HG02642 (cell line): ENCODE measurements at regions not wholly inside any gene's neighbourhood (a gene's known extent, or its start where the extent isn't known, plus 50 kb on each side); places are given as distances from the start of the nearest gene placed in this dataset.

ENCODE experiments used
- ATAC-seq: cut with Tn5 transposase; IDR thresholded peaks from one replicate; pipeline ENCODE4 v1.9.1; 2021; ENCODE audit warnings: mild to moderate bottlenecking; ENCODE audit not compliant: unreplicated experiment, poor library complexity

DNA sequence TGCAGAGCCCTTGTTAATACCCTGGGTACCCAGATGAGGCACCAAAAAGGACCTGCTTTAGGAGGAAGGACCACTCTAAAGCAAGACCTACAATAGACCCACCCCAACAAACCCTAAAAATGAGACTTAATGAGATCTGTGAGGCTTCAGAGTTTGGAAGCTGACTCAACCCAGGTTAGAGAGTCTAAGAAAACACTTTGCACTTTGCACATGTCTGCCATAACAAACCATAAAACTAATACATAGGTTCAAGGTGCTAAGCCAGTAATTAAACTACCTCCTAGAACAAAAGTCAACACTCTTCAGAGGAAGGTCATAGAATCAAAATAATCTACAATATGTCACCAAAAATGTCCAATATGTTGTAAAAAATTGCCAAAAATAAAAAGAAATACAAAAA, 124.7 kb upstream of the C1orf21 start:
- no peak for ATAC-seq

DNA sequence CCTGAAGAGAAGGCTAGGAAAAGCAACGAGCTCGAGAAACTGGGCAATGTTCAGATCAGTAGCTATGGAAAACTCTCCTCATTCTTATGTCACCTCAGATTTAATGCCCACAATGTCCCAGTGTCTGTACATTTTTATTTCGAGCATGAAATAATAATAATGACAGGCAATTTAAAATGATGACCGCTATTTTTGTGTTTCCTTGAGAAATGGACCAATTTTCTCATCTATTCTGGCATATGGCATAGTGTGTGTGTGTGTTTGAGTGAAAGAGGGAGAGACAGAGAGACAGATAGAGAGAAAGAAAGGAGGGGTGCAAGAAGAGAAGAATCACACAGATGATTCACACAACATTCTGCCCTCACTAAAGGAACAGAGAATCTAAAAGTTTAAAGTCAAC, 119.1 kb upstream of the C1orf21 start:
- no peak for ATAC-seq

DNA sequence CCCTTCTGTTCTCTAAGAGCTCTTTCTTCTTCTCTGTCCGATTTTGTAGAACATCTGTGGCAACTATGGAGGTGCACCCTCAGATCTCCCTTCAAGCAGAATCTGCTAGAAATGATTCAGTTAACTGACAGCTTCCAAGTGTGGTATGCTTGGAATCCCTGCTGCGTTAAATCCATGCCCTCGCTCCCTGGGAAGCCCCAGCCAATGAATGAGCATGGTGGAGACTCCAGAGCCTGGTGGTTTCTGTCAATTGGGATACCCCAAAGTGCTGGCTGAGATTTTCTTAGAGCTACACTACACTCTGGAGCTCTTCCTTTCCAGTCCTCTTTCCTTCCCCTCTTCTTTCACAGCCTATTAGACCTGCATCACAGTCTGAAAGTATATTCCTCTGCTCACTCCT, 116.3 kb upstream of the C1orf21 start:
- ATAC-seq = no peak

DNA sequence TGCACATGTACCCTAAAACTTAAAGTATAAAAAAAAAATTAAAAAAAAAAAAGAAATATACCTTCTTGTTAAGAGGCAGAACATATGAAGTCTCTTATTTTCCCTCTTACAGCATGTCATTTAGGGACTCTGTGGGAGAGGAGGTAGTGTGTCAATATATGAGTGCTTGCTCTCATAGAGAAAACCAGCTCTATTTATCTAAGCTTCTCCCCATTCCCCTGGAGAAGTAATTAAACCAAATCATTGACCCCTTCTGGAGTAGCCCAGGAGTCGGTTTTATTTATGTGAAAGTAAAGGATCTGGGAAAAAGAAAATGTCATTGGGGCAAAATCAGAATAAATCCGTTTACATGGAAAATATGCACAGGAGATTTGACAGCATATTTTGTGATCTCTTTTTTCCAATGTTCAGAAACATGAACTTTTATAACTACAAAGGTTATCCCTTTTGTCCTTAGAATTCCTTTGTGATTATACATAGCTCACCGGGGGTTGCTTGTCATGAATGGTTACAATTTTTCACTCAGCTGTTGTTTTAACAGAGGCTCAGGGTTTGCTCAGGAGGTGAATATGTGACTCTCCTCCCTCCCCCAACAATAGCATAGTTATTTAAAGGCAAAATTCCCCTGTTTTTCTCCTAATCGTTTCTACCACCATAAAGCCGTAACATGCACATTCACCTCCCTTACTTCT, 114.5 kb upstream of the C1orf21 start:
- ATAC-seq = no peak

DNA sequence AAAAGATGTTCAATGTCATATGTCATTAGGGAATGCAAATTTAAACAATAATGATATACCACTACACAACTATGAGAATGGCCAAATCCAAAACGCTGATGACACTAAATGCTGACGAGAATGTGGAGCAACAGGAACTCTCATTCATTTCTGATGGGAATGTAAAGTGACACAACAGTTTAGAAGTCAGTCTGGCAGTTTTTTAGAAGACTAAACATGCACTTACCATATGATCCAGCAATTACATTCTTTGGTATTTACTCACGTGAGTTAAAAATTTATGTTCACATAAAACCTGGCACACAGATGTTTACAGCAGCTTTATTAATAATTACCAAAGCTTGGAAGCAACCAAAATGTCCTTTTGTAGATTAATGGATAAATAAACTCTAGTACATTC, 110.4 kb upstream of the C1orf21 start:
- ATAC-seq = no peak

DNA sequence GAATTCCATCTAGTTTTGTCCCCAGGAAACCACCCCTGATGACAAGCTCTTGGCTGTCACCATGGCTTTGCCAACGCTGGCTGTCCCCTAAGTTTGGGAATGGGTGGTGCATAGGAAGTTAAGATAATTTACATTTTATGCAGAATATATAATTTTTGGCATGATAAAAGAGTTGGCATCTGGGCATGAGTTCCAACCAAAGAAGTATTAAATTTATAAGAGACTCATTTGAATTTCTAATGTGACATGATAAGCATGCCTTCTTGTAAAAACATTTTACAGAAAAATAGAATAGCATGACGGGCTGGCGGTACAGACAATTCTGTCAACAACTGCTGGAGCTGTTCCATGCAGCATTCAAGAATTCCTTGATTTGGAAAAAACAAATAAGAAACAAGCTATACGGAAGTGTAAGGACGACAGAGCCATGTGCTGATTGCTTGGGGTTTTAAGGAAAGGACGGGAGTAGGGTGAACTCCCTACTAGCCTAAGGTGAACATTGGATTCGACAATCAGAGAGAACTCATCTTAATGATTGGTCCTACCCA, 106.8 kb upstream of the C1orf21 start:
- no peak for ATAC-seq

DNA sequence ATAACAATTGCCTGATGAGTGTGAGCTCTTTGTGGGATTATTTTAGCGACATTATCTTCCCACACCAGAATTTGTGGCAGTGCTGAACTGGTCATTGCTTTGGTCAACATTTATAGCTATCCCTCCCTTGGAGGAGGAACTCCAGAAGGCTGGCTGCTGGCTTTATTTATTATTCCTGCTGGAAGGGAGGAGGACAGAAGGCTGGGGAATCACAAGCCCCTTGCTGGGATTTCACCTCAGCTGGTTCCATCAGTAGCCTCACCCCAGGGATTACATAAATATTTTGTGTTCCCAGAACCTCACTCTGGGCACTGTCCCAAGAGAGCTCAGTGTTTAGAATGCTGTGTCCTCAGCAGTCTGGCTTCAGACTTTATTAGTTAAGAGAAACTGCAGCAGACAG, 102.8 kb upstream of the C1orf21 start:
- ATAC-seq = no peak

DNA sequence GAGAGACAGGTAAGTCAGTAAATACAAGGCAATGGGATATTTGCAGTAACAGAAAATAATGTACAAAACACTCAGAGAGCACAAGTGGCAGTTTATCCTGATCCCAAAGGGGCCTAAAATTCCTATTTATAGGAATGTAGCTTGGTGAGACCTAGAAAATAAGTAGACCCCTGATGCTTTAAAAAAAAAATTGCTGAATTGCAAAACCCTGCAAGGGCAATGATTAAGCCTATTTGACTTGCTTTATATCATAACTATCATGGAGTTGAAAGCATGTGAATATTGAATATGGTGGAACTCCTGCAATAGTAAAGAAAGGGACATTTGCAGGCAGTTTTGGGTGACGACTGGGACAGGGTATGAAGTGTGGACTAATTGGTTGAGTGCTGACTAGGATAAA, 101.9 kb upstream of the C1orf21 start:
- no peak for ATAC-seq

DNA sequence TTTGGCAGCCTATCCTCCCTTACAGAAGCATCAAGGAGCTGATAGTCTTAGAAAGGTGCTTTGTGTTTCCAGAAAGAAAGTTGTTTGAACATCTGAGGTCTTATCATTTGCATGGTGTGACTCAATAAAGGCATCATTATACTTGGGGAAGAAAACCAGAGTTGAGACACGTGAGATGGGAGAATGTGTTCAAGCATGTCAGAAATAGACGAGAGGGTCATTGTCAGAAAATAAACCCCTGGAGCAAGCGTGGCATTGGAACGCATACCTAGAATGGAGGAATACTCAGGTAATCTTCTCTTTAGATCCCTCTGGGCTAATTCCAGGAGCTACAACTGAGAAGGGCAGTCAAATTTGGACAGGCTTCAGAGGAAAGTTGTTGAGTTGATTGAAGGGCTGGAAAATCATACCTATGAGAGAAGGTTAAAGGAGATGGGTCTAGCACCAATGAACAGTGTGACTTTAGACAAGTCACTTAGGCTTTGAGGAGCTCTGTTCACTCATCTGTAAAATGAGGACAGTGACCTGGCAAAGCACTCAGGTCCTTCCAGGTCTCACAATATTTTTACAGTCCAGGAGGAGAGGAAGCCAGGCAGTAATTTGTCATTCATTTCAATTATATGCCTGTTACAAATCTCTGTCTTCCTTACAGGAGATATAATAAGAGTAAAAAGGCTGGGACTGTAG, 101.3 kb upstream of the C1orf21 start:
- no peak for ATAC-seq

DNA sequence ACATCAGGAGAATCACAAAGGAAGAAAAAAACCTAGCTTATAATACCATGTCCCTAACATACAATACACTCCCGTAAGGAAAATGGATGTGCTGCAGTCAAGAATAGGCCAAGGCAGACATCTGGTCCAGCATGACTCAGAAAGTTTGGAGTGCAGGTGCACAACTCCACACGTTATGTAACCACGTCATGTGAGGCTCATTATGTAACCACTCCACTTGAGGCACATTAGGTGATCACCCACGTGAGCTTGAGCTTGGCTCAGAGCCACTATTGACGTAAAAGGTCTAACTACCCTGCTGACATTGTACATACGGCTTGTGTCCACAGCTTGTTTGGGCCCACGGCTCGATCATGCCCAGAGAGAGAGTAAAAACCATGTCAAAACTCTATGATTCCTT, 99.8 kb upstream of the C1orf21 start:
- no peak for ATAC-seq

DNA sequence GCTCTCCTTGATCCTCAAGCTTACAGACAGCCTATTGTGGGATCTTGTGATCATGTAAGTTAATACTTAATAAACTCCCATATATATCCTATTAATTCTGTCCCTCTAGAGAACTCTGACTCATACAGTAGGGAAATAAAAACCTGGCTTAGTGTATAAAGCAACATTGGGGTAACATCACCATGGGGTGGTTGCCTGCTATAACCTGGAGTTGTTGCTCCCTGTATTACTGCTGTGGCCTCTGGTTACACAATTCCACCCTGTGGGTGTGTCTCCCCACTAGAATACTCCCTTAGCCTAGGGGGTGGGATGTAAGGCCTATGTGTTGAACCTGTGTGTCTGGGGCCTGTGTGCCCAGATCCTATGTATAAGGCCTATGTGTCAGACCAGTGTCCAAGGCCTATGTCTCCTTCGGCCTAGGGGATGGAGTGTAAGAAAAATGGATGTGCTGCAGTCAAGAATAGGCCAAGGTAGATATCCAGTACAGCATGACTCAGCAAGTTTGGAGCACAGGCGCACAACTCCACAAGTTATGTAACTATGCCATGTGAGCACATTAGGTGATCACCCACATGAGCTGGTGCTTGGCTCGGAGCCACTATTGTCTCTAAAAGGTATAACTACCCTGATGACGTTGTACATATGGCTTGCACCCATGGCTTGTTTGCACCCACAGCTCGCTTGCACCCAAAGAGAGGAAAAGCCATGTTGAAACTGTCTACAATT, 96.8 kb upstream of the C1orf21 start:
- no peak for ATAC-seq

DNA sequence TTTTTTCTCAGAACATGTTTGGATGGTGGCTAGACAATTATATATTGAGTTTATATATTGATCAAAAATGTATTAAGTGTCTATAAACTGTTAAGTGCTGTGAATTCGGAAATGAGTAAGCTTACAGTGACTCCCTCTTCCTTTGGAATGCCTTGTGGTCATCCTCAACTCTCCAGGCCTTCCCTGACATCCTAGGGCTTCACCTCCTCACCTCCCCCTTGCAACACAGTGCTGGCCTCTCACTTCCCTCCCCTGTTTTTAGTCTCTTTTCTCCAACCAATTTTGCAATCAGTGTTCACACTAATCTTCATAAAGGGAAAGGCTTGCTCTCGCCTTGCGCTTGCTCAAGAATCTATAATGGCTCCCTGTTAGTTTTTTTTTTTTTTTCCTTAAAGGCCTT, 95.1 kb upstream of the C1orf21 start:
- ATAC-seq = no peak

DNA sequence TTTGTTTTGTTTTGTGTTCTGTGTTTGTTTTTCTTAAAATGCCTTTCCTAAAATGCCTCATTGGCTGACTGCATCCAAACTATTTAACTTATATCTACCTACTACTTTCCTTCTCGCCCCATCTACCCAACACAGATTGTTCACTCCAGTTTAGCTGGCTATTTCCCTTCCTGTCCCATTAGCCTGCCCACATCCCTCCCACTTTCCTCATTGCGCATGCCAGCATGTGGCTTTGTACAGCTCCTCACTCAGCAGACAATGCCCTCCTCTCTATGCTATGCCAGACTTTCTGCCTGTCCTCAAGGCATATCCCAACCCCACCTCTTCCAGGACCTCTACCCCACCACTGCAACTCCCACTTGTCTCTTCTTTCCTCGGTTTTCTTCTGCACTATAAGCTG, 94.7 kb upstream of the C1orf21 start:
- no peak for ATAC-seq

DNA sequence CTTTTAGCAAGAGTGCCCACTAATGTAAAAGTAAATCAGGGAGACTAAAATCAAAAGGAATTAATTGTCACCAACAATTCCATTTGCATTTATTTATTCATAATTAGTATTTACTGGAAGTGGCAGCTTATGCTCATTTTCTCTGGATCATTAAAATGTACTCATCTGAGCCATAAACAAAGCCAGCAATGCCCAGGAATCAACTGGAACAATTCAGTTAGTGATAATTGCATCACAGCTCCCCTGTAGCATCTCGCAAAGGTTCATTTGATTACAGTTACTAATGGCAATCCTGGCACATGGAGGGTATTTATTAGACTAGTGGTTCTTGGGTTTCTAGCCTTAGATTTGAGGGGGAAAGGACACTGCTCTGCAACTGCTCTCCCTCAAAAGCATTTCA, 92.7 kb upstream of the C1orf21 start:
- no peak for ATAC-seq

DNA sequence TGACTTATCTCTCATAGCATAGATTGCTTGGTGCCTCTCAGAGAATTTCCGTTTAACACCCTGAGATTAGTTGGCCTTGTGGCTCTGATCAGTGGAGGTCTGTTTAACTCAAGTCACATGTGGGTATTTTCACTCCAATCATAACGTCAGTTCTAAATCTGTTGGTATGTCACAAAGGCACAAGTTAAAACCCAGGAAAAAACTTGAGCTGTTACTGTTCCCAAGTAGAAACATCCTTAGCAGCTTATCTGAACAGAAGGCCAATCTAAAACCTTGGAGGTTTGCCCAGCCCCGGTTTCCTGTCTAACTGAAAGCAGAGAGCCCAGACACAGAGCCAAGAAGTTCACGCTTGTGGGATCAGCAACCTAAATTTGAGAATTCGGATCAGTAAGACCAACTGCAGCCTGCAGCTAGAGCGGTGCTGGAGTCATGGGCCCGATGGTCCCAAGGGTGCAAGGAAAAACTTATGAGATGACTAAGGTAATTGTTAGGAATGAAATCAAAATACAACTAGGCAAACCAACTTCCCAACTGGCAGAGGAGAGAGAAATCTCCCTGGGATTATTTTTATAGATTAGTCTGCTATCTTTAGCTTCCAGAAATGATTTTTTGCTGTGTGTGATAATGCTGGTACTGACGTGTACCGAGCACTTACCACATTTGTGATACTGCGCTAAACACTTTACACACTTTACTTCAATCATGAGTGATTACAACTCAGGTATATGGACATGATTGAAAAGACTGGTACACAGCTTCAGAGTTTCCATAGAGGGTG, 90.2 kb upstream of the C1orf21 start:
- no peak for ATAC-seq

DNA sequence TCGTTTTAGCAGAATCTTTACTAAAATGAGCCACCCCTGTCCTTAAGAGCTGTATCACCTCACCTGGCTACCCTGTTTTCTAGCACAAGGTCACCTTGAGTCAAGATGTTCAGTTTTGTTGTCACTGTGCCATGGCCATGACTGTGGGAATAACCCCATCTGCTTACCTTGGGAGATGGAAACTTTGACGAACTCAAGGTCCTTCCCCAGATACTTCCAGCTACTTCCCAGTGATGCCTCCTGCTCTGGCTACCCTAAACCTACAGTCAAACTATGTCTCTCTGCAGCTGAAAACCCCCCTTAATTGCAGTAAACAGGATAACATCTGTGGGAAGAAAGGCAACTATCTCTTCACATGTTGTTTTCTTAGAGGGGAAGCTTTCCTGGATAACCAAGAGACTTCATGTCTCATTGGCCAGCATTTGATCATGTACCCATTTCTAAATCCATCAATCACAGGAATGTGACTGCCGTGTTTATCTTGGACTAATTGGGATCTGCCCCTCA, 89.5 kb upstream of the C1orf21 start:
- no peak for ATAC-seq

DNA sequence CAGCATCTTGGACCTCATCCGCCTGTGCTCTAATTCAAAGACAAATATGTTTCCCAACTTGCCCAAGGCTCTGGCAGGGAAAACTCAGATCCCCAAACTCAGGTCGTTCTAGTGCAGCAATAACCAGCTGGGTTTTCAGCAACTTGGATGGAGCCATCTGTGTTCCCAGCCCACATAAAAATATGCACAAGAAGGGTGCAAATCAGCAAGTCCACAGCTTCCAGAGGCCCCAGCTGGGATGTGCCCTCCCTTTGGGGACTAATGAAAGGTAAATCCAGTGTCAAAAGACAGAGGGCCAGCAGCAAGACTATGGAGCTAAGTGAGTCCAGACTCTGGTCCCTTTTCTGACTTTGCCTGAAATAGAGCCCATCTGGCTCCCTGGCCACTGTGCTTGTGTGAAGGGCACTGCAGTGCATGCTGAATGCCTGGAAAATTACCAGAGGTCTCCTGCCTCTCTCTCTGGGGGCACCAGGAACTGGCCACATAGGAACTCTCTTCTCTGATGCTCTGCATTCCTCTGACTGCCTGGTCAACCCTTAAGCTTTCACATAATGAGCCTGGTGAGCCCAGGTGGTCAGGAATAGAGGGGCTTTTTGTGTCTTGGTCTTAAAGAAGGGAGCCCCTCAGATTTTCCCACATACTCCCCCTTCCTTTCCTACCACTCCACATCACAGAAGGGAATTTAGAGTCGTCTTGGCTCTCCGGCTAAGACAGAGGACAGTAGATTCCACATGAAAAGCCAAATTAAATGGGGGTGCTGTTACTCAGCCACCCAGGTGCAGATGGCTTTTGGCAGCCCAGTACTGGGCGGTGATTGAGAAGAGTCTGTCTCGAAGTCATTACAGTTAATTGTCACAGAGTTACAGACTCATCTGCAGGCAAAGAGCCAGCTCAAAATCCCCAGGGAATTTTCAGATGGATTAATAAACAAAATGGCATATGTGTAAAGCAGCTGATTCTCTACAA, 88.1 kb upstream of the C1orf21 start:
- ATAC-seq = no peak

DNA sequence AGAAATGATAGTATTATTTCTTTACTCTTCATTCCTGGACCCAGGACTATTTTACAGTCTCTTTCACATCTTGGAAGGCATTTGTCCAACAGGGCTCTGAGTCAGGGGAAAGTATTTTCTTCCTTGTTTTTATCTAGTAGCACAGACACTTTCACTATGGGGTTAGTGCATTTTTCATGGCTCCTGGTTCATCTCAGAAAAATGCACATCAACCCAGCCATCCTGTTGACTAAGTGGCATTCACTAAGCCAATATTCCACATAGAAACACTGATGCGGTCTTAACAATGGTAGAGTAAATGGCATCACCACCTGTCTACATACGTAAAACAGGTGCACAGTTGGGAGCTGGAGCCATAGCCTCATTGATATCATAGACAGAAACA, 87.4 kb upstream of the C1orf21 start:
- ATAC-seq = no peak

DNA sequence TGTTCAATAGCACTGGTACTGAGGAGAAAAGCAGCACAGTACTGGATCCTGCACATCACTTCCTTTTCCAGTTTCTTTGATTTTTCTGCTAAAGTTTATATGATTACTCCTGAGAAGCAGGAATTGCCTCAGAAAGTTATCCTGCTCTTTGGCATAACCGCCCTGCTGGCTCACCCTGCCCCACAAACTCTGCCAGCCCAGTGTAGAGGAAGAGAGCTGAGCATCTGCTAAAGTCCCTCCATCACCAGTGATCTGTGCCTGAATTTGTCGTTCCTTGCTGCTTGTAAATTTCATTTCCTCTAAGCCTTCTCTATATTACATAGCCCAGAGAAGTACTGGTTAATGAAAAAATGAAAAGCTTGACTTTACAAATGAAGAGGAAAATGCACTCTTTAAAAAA, 87.0 kb upstream of the C1orf21 start:
- ATAC-seq = no peak
